Vagina (tissue), 2 donors: ENCODE measurements at regions not wholly inside any gene's neighbourhood (a gene's known extent, or its start where the extent isn't known, plus 50 kb on each side); places are given as distances from the start of the nearest gene placed in this dataset.

ENCODE experiments used
- DNase-seq, 2 donors: peaks; one replicate each; pipeline ENCODE4 v3.0.0-alpha.2; 2017; ENCODE audit errors: extremely low spot score in 2 of 2
- H3K27ac ChIP-seq: fragments of 200-600 bp; sonication (generic); one replicate; pipeline ENCODE4 v1.5.1; 2019
- H3K27me3 ChIP-seq: fragments of 200-600 bp; sonication (generic); one replicate; pipeline ENCODE4 v1.5.1; 2019
- H3K36me3 ChIP-seq, 2 donors: fragments of 200-600 bp; sonication (generic); one replicate each; pipeline ENCODE4 v1.5.1; 2017 to 2019
- H3K4me1 ChIP-seq: fragments of 200-600 bp; sonication (generic); one replicate; pipeline ENCODE4 v1.5.1; 2019
- H3K4me3 ChIP-seq, 2 donors: fragments of 200-600 bp; sonication (generic); 1 replicate in 1 of 2; 2 replicates in 1 of 2; pipeline ENCODE4 v1.5.1; 2016 to 2019
- H3K9me3 ChIP-seq: fragments of 200-600 bp; sonication (generic); one replicate; pipeline ENCODE4 v1.5.1; 2019
- POLR2A ChIP-seq, 2 donors: fragments of 450-650 bp; IDR thresholded peaks; one replicate each; pipeline ENCODE4 v1.6.1; 2017; ENCODE audit warnings: antibody characterized with exemption in 2 of 2, mild to moderate bottlenecking in 2 of 2, moderate library complexity in 2 of 2
- POLR2AphosphoS5 ChIP-seq, 2 donors: sonication (generic); formaldehyde crosslinking; IDR thresholded peaks; one replicate each; pipeline ENCODE4 v1.9.0; 2017; ENCODE audit warnings: antibody characterized with exemption in 2 of 2, mild to moderate bottlenecking in 2 of 2, low read depth in 1 of 2; ENCODE audit not compliant: insufficient read depth in 1 of 2
- intact Hi-C: fragments of 100-400 bp; cut with DNase I; formaldehyde crosslinking; loops from one replicate; pipeline ENCODE4 v1.15.1; 2023
- TF ChIP-seq, protein P1 (sequence below), 3 experiments: fragments of 450-650 bp in 2 of 3; fragments of 200-600 bp in 1 of 3; sonication (generic) in 1 of 3; IDR thresholded peaks; one replicate each; pipeline ENCODE4 v1.5.1; 2017 to 2019; ENCODE audit warnings: antibody characterized with exemption in 3 of 3, mild to moderate bottlenecking in 2 of 3, moderate library complexity in 2 of 3

DNA sequence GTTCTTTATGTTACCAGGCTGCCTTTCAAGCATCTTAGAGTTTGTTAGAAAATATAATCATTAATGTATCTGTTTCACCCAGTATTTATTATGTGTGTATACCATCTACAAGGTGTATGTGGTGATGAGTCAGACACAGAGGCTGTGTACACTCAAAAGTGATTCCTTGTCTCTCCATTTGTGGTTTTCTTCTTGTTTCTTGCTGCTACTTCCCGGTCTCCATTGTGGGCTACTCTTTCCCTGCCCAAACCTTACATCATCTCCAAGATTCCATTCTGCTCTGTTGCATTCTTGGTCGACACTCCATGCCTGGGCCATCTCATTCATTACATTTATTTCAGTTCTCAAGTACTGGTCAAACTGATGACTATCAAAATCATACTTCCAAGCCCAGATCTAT lies 182.2 kb upstream of the STXBP5 start:
- no peaks in the 10 kb centered on the region for H3K9me3 ChIP-seq
- H3K36me3 ChIP-seq, result no peaks in the 10 kb centered on the region
- no peak for TF ChIP-seq POLR2AphosphoS5 (IDR thresholded peaks at IDR 0.05; ENCODE audit: insufficient read depth in 1 of 2, low read depth in 1 of 2)
- TF ChIP-seq, protein P1, sequence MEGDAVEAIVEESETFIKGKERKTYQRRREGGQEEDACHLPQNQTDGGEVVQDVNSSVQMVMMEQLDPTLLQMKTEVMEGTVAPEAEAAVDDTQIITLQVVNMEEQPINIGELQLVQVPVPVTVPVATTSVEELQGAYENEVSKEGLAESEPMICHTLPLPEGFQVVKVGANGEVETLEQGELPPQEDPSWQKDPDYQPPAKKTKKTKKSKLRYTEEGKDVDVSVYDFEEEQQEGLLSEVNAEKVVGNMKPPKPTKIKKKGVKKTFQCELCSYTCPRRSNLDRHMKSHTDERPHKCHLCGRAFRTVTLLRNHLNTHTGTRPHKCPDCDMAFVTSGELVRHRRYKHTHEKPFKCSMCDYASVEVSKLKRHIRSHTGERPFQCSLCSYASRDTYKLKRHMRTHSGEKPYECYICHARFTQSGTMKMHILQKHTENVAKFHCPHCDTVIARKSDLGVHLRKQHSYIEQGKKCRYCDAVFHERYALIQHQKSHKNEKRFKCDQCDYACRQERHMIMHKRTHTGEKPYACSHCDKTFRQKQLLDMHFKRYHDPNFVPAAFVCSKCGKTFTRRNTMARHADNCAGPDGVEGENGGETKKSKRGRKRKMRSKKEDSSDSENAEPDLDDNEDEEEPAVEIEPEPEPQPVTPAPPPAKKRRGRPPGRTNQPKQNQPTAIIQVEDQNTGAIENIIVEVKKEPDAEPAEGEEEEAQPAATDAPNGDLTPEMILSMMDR (IDR thresholded peaks at IDR 0.05), result no peak
- no peak for TF ChIP-seq POLR2A (IDR thresholded peaks at IDR 0.05)
- no peak overlapping the region for H3K4me3 ChIP-seq
- no peaks in the 10 kb centered on the region for H3K4me1 ChIP-seq
- intact Hi-C loops, result no loop called here
- H3K27me3 ChIP-seq, result no peaks in the 10 kb centered on the region
- no peak overlapping the region for H3K27ac ChIP-seq
- no peak for DNase-seq

DNA sequence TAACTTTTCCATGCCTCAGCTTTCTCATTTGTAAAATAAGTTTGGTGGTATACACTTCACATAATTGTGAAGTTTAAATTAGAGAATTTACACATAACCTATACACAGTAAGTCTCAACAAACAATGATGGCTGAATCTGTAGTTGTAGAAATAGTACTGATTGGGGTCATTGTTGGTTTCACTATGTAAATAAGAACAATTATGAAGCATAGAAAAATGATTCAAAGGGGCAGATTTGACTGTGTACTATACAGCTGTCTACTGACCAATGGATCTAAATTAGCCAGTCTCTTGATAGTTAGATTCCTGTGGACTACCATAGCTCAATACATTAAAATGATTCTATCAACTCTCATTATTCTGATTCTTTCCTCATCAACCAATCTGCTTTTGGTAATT lies 181.1 kb upstream of the STXBP5 start:
- intact Hi-C loops, result no loop called here

DNA sequence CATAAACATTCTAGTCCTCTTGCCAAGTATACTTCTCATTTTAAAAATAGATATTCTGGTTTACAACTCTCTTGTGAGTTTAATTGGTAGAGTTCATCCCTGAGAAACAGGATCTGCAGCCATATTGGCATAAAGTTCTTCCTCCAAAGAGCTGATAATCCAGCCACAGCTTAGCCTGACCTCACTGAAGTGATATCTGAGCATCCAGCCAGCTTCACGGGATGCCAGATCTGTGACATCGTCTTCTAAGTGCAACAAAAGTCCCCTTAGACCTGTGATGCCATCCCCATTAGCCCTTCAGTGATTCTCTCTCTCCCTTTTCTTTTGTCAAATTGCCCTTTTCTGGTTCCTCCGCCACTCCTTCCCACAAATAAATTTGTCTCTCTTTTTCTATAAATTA lies 180.6 kb upstream of the STXBP5 start:
- no peak for TF ChIP-seq POLR2AphosphoS5 (IDR thresholded peaks at IDR 0.05; ENCODE audit: insufficient read depth in 1 of 2, low read depth in 1 of 2)
- TF ChIP-seq, protein P1 (IDR thresholded peaks at IDR 0.05), result no peak
- no peak for TF ChIP-seq POLR2A (IDR thresholded peaks at IDR 0.05)
- H3K9me3 ChIP-seq, result no peaks in the 10 kb centered on the region
- intact Hi-C loops, result no loop called here

More for the DNA sequence above, 181.1 kb upstream of the STXBP5 start:
- Histone ChIP-seq H3K9me3 (no peaks in the 10 kb centered on the region), H3K27ac (no peak overlapping the region), H3K4me3 (no peak overlapping the region), H3K4me1 (no peaks in the 10 kb centered on the region), H3K27me3 (no peaks in the 10 kb centered on the region), H3K36me3 (no peaks in the 10 kb centered on the region)
- no peak for TF ChIP-seq POLR2A (IDR thresholded peaks at IDR 0.05)
- TF ChIP-seq, protein P1 (IDR thresholded peaks at IDR 0.05), result no peak
- no peak for TF ChIP-seq POLR2AphosphoS5 (IDR thresholded peaks at IDR 0.05; ENCODE audit: insufficient read depth in 1 of 2, low read depth in 1 of 2)
- no peak for DNase-seq

DNA sequence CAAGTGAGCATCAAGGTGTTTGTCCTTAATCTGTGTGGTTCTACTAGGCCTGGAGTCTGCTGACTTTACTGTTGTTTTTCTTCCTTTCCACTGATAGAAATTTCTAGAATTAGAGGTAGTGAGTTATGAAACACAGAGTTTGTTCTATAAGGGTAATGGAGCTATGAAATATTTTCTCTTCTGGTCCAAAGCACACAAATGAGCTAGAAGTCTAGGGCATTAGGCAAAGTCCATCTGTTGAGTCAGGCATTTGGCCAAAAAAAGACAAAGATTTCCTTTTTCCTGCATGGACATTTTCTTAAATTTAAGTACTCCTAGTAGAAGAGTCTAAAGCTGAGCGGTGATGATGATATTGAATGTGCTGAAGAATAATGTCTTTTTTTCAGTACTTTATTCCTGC lies 174.3 kb upstream of the STXBP5 start:
- intact Hi-C loops, result no loop called here
- TF ChIP-seq POLR2AphosphoS5 (IDR thresholded peaks at IDR 0.05; ENCODE audit: insufficient read depth in 1 of 2, low read depth in 1 of 2) (no peak), POLR2A (IDR thresholded peaks at IDR 0.05) (no peak)
- TF ChIP-seq, protein P1 (IDR thresholded peaks at IDR 0.05), result no peak
- H3K36me3 ChIP-seq, result no peaks in the 10 kb centered on the region
- no peak overlapping the region for H3K4me3 ChIP-seq
- H3K27me3 ChIP-seq, result no peaks in the 10 kb centered on the region
- no peak overlapping the region for H3K27ac ChIP-seq
- H3K9me3 ChIP-seq, result no peaks in the 10 kb centered on the region
- no peak for DNase-seq
- H3K4me1 ChIP-seq, result no peaks in the 10 kb centered on the region

More for the DNA sequence above, 180.6 kb upstream of the STXBP5 start:
- Histone ChIP-seq H3K27ac (no peak overlapping the region), H3K4me3 (no peak overlapping the region), H3K36me3 (no peaks in the 10 kb centered on the region), H3K27me3 (no peaks in the 10 kb centered on the region), H3K4me1 (no peaks in the 10 kb centered on the region)
- DNase-seq, result no peak

DNA sequence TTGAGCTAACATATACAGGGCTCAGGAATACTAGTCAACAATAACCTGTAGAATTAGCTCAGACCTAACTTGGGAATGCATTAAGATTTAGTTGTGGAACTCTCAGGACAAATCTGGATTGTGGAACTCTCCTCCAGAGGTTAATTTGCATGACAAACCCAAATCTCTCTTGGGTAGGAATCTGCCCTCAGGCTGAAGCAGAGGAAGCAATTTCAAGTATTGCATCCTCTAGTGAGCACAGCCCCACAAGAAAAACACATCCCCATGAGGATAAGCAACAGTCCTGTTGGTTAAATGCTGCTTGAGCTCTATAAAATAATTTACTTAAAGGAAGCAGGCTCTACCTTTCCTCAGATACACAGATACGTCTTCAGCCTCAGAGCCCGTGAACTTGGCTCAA lies 170.9 kb upstream of the STXBP5 start:
- no peaks in the 10 kb centered on the region for H3K27me3 ChIP-seq
- no peak overlapping the region for H3K27ac ChIP-seq
- H3K4me3 ChIP-seq, result no peak overlapping the region
- no peaks in the 10 kb centered on the region for H3K4me1 ChIP-seq
- DNase-seq, result no peak
- H3K36me3 ChIP-seq, result no peaks in the 10 kb centered on the region
- TF ChIP-seq, protein P1 (IDR thresholded peaks at IDR 0.05), result no peak
- TF ChIP-seq POLR2A (IDR thresholded peaks at IDR 0.05) (no peak), POLR2AphosphoS5 (IDR thresholded peaks at IDR 0.05; ENCODE audit: insufficient read depth in 1 of 2, low read depth in 1 of 2) (no peak)
- H3K9me3 ChIP-seq, result no peaks in the 10 kb centered on the region
- intact Hi-C loops, result no loop called here
